Stimulated activated effector memory CD8-positive, alpha-beta T cell treated with anti-CD3 and anti-CD28 coated beads, Interleukin-12 subunit alpha, Interleukin-12 subunit beta, amount 100 ng/mL, for 72 hours (primary cell): ENCODE measurements at regions not wholly inside any gene's neighbourhood (a gene's known extent, or its start where the extent isn't known, plus 50 kb on each side); places are given as distances from the start of the nearest gene placed in this dataset.
"Not testable (repeated sequence)": the region's sequence is repeated elsewhere in the genome, so short reads cannot be mapped to it uniquely, and the experiment has no call there.

Source experiments
- ATAC-seq: fragments of 150-1000 bp; cut with Tn5 transposase; 2 replicates; pipeline ENCODE4 v1.10.0; 2021
- DNase-seq, 2 donors: peaks; one replicate each; pipeline ENCODE4 v3.0.0; 2021 to 2022; ENCODE audit warnings: low spot score in 2 of 2
- H3K27ac Mint-ChIP-seq: one replicate; pipeline ENCODE4 v1.8.0; 2022; ENCODE audit warnings: mild to moderate bottlenecking, mixed read lengths
- H3K36me3 Mint-ChIP-seq: one replicate; pipeline ENCODE4 v1.8.0; 2022; ENCODE audit warnings: mild to moderate bottlenecking, mixed read lengths
- H3K4me1 Mint-ChIP-seq: one replicate; pipeline ENCODE4 v1.8.0; 2022; ENCODE audit warnings: mixed read lengths
- H3K4me3 Mint-ChIP-seq: one replicate; pipeline ENCODE4 v1.8.0; 2022; ENCODE audit warnings: mild to moderate bottlenecking, mixed read lengths
- H3K9me3 Mint-ChIP-seq: one replicate; pipeline ENCODE4 v1.8.0; 2022; ENCODE audit warnings: mixed read lengths

DNA sequence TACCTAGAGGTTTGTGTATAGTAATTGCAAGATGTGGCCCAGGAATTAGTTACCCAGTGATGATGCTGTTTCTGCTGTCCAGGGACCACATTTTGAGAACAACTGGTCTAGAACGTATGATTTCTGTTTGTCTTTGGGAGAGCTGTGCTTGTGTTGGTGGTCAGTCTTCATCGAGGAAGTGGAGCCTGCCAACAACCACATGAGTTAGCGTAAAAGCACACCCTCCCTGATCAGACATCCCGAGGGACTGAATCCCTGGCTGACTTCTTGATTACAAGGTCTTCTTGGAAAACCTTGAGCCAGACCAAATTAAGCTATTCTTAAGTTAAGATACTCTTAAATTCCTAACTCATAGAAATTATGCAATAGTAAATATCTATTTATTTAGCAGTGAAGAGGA, 81.7 kb upstream of the ZPLD1 start:
- Mint-ChIP-seq H3K9me3 (no peaks in the 10 kb centered on the region), H3K27ac (no peak overlapping the region), H3K4me3 (no peak overlapping the region), H3K36me3 (no peaks in the 10 kb centered on the region), H3K4me1 (peaks cover 5% of the 10 kb centered on the region)
- no peak for ATAC-seq
- no peak for DNase-seq

DNA sequence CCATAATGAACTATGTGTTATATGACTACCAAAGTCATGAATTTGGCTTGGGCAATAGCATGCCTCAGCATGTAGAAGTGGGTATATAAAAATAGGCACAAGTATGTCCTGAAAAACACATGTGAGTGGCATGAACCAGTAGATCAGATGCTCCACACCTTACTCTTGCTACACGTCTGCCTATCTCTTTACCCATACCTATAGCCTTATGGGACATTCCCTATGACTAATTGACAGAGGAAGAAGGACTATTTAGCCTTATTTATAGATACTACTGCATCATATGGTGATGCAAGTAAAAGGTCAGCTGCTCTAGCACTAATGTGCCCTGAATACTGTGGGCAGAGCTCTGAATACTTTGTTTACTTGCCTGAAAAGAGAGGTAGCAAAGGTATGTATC, 81.0 kb upstream of the ZPLD1 start:
- no peaks in the 10 kb centered on the region for H3K9me3 Mint-ChIP-seq
- ATAC-seq (peak; percentile 28), DNase-seq (no peak)
- no peak overlapping the region for H3K4me3 Mint-ChIP-seq
- peaks cover 5% of the 10 kb centered on the region for H3K4me1 Mint-ChIP-seq
- no peak overlapping the region for H3K27ac Mint-ChIP-seq
- no peaks in the 10 kb centered on the region for H3K36me3 Mint-ChIP-seq

DNA sequence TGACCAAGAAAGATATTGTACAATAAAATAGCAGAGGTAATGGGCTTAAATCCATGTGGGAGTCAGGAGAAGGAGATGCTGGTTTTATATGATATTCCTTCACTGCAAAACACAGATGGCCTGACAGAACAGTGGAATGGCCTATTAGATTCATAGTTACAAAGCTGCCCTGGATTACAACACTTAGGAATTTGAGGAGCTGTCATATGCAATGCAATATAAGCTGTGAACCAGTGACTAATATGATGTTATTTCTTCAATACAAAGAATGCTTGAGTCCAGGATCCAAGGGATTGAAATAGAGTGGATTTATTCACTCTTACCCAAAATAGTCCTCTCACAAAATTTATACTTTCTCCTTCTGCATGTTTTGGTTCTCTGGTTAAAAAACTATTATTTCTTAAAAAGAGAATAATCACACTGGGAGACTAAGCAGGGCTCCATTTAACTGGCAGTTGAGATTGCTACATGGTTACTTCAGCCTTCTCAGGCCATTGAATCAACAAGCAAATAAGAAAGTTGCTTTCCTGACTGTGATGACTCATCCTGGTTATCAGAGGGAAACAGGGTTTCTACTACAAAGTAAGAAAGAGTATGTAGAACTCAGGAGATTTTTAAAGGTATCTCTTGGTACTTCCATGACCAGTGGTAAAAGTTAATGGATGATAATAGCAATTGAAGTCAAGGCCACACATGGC, 79.8 kb upstream of the ZPLD1 start:
- Mint-ChIP-seq H3K4me3 (no peak overlapping the region), H3K9me3 (no peaks in the 10 kb centered on the region), H3K27ac (no peak overlapping the region), H3K36me3 (no peaks in the 10 kb centered on the region), H3K4me1 (peaks cover 5% of the 10 kb centered on the region)
- DNase-seq (no peak), ATAC-seq (no peak)

DNA sequence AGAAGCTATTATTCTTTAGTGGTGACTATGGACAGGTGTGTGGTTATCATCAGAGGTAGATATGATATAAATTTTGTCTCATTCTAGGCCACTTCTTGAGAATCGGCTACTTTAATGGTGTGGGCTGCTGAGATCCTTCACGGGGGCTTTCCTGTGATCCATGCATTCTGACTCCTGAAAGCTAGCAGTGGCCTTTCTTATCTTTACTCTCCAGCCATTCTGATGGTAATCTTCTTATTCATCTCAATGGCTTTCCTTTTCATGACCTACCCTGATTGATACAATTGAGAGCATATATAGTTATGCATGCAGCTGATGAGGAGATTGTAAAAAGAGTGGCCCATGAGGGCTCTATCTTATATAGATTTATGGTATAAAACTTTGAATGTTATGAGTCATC, 78.3 kb upstream of the ZPLD1 start:
- Mint-ChIP-seq H3K4me1 (peaks cover 5% of the 10 kb centered on the region), H3K36me3 (no peaks in the 10 kb centered on the region), H3K9me3 (no peaks in the 10 kb centered on the region), H3K27ac (no peak overlapping the region), H3K4me3 (no peak overlapping the region)
- ATAC-seq: no peak
- no peak for DNase-seq

DNA sequence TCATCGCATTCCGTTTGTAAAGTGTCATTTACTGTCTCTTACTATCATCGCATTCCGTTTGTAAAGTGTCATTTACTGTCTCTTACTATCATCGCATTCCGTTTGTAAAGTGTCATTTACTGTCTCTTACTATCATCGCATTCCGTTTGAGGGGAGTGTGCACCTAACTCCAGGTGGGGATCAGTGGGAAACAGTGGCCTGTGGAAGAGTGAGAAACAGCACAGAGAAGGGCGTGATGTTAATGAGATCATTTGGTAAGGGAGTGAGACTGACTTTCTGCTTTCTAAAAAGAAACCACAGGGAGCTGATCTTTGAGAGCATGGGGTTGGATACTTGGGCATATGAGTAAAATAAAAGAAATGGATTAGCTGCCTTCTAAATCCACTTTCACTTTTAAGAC, 77.5 kb upstream of the ZPLD1 start:
- not testable (repeated sequence) for H3K27ac Mint-ChIP-seq, ATAC-seq

DNA sequence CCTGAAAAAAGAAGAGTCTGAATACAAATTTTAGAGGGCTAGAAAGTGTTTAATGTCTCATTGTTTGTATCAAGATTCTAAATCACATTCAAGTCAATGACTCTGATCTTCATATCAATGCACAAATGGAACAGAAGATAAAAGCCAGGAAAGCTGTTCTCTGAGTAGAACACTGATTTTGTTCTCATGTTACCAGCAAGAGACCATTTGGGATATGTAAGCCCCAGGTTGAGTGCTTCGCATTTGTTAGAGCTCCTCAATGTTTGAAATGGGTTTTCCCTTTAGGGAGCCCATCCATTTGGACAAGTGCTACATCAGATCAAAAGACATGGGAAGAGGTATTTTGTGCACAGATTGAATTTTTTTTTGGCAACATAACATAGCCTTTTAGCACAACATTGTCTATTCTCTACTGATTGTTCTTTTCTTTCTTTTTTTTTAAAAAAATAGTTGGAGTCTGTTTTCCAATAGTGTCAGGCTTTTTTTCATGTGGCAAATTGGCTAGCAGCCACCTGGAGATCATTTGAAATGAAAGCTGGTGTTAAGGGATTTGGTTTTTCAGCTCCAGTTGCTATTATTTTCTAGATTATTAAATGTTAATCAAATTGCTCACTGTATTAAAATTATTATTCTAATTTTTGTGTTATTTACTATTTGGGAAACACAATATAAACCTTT, 74.5 kb upstream of the ZPLD1 start:
- no peak for DNase-seq
- Mint-ChIP-seq H3K27ac (no peak overlapping the region), H3K36me3 (no peaks in the 10 kb centered on the region), H3K4me3 (no peak overlapping the region), H3K4me1 (no peaks in the 10 kb centered on the region), H3K9me3 (peaks cover 14% of the 10 kb centered on the region)
- no peak for ATAC-seq

More for the DNA sequence above, 77.5 kb upstream of the ZPLD1 start:
- H3K4me3 Mint-ChIP-seq, H3K36me3 Mint-ChIP-seq, H3K9me3 Mint-ChIP-seq, DNase-seq, H3K4me1 Mint-ChIP-seq: not testable (repeated sequence)

DNA sequence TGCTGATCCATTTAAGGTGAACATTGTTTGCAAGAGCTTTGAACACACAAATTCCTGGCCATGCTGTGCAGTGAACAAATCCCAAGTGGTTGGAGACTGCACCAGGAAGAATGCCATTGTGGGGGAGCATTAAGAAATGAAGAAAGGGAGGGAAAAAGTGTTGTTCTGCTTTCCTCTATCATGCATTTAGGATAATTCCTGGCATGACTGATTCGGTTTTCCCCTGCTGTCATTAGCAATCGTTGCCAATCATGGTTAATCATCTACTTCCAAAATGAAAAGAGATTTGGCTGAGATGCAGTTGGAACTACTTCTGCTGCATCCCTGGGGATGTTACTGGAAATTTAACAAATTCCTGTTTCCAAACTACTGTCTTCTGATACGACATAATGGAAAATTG, 73.7 kb upstream of the ZPLD1 start:
- Mint-ChIP-seq H3K4me1 (no peaks in the 10 kb centered on the region), H3K36me3 (no peaks in the 10 kb centered on the region), H3K27ac (no peak overlapping the region), H3K9me3 (peaks cover 14% of the 10 kb centered on the region), H3K4me3 (no peak overlapping the region)
- DNase-seq: no peak
- no peak for ATAC-seq

DNA sequence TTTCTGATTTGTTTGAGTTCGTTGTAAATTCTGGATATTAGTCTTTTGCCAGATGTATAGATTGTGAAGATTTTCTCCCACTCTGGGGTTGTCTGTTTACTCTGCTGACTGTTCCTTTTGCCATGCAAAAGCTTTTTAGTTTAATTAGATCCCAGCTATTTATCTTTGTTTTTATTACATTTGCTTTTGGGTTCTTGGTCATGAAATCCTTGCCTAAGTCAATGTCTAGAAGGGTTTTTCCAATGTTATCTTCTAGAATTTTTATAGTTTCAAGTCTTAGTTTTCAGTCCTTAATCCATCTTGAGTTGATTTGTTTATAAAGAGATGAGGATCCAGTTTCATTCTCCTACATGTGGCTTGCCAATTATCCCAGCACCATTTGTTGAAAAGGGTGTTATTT, 68.7 kb upstream of the ZPLD1 start:
- ATAC-seq, H3K4me3 Mint-ChIP-seq, H3K27ac Mint-ChIP-seq, H3K4me1 Mint-ChIP-seq, DNase-seq, H3K36me3 Mint-ChIP-seq: not testable (repeated sequence)
- peaks cover 18% of the 10 kb centered on the region for H3K9me3 Mint-ChIP-seq

DNA sequence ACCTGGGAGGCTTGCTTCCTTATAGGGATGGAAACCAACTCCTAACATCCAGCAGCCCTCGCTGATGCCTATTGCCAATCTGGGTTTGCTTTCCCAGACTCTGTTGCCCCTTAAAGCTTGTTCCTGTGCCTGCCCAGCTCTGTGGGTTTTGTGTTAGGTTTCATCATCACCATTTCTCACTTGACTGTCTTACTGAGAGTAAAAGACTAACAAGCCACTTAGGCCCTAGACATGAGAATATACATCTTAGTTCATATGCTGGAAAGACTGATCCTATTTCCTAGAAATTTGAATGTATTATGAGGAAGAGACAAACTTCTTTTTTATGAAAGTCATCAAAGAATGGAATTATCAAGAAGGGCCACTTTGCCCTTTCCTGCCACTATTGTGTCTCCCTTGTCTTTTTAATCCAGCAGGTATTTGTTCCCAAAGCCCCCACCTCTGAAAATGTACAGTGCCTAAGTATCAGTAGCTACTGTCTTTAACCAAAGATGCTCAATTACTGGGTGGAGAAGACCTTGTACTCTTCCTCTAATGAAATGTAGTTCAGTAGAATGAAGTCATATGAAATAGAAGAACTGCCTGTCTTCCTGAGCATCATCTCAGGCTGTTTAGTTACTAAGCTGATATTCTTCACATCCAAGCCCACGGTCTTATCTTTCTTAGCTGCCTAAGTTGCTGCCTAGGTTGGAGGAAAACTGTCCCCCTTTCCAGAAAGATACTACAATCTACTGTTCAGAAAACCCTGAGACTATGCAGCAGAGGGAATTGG, 59.8 kb upstream of the ZPLD1 start:
- peak; percentile 69 for ATAC-seq
- no peaks in the 10 kb centered on the region for H3K4me1 Mint-ChIP-seq
- no peak overlapping the region for H3K4me3 Mint-ChIP-seq
- no peaks in the 10 kb centered on the region for H3K36me3 Mint-ChIP-seq
- no peaks in the 10 kb centered on the region for H3K9me3 Mint-ChIP-seq
- no peak for DNase-seq
- no peak overlapping the region for H3K27ac Mint-ChIP-seq

DNA sequence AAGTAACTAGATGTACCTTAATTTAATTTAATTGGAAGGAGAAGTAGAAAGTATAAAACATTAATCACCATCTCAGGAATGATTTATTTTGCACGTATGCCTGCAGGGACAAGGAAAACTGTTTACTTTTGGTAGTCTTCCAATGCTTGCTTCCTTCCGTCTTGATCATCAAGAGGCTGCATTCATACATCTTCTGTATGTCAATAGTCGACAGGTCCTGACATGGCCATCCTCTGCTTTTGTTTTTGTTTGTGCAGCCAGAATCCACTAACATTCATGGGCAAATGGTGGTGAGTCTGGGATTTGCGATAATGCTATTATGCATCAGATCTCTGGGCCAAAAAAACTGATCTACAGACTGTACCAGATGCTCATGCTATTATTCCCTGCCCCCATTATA, 56.6 kb upstream of the ZPLD1 start:
- ATAC-seq (no peak), DNase-seq (no peak)
- Mint-ChIP-seq H3K4me1 (no peaks in the 10 kb centered on the region), H3K27ac (no peak overlapping the region), H3K36me3 (no peaks in the 10 kb centered on the region), H3K4me3 (no peak overlapping the region), H3K9me3 (no peaks in the 10 kb centered on the region)

DNA sequence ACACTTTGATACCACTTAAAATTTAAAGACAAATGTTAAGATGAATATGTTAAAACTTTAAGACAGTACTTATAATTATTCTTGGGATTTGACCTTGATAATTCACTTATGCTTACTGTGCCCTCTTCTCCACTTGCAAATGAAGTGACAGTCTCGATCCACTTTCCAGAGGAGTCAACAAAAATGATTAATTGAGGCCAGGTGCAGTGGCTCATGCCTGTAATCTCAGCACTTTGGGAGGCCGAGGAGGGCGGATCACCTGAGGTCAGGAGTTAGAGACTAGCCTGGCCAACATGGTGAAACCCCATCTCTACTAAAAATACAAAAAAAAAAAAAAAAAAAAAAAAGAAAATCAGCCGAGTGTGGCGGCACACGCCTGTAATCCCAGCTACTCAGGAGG, 52.6 kb upstream of the ZPLD1 start:
- DNase-seq, H3K4me3 Mint-ChIP-seq, H3K27ac Mint-ChIP-seq, H3K9me3 Mint-ChIP-seq, H3K4me1 Mint-ChIP-seq, ATAC-seq, H3K36me3 Mint-ChIP-seq: not testable (repeated sequence)
